Activated gamma-delta T cell treated with anti-CD3 and anti-CD28 coated beads, Interleukin-2, amount 50 U/mL, for 16 hours (primary cell): ENCODE measurements at regions not wholly inside any gene's neighbourhood (a gene's known extent, or its start where the extent isn't known, plus 50 kb on each side); places are given as distances from the start of the nearest gene placed in this dataset.

ENCODE experiments used
- DNase-seq: peaks from one replicate; pipeline ENCODE4 v3.0.0-alpha.2; 2020; ENCODE audit warnings: low read depth

DNA sequence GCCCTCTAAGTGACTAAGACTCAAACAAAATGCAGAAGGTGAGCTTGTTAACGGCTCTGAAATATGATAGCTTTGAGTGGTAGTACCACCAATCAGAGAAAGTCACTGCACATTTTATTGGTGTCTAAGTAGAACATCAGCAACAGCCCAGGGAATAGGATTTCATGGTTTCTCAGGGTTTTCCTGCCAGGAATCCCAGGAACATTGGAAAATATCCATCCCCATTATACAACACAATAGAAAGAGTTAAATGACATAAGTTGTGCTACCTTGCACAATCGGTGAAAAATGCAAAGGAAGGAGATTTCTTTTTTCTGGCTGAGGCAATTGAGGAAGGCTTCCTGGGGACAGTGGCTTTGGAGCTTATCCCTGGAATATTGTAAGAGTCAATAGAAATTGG lies 283.1 kb downstream of the HLX start:
- no peak for DNase-seq

DNA sequence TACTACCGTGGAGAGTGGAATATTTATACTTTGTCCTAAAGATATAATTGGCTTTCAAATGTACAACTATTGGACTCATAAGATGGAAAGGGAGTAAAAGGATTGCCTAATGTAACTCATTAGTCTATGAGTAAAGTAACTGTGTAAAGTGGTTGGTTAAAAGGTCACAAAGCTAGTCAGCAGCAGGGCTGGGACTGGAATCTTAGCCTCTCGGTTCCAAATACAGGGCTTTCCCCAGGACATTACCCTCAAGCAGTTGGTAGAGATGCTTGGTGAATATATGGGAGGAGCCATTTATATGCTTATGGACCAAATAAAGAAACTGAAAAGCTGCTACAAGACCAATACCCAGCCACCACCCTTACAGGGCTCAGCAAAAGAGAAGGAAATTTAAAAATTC lies 283.7 kb downstream of the HLX start:
- DNase-seq = no peak

DNA sequence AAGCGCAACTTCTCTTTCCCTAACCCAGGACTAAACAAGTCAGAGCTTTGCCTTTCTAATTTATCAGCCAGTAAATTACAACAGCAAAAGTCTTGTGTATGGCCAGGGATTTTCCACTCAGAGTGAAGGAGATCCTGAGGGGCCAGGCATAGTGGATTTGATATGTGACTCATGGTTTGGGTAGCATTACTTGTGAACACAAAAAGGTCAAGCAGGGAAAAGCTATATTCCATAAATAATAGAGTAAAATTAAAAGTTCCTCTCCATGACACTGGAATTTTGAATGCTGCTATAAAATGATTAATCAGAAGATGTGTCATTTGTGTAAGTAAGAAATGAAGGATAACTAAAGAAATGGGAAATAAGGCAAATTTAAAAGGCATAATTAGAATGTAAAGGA lies 284.8 kb downstream of the HLX start:
- DNase-seq = no peak

DNA sequence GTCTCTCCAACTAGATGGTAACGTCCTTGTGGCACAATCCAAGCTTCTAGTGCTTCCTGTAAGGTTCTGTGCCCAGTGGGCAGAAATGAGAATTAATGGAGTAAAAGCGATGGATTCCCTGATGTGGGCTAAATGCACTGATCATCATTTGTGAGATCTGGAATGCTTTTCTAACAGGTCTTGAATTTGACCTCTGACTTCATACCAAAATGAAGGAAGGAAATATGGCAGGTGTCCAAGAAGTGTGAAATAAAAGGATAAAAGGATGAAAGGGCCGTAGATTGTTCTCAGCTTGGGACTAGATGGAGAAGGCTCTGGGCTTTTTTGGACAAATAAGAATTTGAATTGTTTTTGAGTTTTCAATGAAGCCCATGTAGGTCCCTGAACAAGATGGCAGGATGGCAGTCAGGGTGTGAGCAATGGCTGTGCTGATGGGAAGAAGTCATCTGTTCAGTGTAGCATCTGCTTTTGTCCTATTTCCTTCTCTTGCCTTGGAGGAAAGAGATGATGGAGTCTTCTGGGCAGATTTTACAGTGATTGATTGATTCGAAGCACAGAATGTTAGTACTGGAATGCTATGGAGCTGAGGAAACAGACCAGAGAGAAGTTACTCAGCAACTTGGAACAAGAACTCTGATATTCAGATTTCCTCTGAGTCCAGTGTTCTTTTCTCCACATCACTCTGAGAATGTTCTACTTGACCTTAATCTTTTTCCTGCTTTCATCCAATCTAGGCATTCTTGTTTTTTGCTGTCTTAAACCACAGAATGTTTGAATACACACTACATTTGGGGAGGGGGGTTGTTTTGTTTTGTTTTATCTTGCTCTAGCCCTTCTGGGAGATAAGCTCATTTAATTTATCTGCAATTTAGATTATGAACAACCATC lies 286.0 kb downstream of the HLX start:
- DNase-seq = no peak

DNA sequence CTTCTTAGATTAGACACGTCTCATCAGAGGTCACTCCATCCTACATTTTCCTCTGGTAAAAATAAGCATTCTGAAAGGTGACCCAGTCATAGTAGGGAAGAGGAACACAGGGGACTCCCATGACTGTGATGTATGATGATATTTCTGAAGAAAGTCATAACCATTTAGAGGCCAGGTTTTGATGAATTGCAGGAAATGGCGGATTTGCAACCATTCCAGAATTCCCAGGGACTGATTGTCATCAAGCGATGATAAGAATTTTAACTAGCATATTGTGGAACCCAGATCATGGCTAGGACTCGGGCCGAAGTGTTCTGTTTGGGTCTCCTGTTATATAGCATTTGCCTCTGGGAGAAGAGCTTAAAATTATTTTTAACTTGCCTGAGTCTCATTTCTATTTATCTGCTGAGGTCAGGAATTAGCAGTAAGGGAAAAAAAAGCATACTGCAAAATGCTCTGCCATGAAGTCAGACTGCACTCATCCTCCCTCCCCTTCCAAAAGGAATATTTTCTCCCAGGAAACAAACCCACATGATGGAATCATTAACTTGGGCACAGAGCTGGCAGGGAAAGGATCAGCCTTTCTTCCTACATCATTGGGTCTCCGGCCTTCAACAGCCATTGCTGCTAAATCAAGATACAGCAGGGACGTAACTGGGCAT lies 286.7 kb downstream of the HLX start:
- DNase-seq = no peak

DNA sequence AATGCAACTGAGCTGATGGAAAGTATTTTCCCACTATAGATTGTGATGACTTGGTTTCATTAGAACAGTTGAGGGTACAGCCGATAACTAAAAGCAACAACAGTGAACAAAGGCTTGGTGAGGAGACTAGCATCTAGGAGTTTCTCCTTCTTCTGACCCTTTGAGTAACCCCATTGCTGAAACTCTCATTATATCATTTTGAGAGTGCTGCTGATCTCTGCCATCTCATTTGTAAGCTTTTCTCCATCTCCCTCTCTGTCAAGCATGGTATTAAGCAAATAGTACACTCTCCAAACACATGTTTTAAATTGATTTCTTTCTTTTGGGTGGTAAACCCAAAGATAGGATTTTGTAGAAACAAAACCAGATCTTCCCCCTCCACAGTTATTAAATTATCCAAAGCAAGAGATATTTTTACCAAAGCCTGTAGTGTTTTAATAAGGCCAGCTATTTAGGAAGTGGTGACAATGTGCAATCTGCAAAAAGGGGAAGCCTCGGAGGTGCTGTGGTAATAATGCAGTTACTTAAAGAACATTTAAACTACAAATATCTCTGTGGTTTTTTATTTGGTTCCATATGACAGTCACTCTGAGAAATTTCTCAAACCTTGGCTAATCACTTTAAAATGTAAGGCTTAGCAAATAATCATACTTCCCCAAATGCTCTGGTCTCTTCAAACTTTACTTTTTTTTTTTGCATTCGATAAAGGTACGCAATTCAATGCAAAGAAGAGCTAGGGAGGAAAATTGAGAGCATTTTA lies 287.5 kb downstream of the HLX start:
- DNase-seq = no peak

DNA sequence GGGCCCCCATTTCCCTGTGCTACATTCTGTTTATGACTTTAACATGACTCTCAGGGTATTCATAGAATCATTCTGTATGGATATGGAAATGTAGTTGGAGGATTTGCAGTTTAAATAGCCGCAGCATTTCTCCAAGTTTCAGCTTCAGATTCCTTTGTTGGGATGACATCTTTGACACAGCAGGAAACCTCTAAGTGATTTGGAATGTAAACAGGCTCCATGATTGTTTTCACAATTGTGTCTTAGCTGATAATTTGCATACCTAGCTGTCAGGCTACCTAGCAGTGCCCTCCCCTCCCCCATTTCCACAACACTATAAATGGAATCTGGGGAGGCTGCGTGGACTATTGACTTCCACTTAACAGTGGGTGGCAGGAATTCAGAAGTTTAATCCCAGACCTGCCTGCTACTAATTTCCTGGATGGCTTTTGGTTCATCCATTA lies 290.2 kb downstream of the HLX start:
- DNase-seq = no peak

DNA sequence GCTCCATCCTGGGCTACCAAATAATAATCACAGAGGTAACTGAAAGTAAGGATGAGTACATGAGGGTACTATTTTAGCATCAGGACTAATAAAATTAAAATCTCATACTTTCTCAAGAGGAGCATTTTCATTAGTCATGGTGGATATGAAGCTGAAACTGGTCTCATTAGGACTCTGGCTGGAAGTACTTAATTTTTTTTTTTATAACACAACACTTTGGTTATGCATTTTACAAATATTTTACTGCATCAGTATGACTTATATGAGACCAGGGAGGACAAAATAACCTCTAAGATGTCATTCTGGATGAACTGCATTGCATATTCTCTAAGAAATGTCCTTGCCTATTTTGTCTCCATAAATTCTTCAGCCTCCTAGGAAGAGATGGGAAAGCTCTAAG lies 290.9 kb downstream of the HLX start:
- no peak for DNase-seq

DNA sequence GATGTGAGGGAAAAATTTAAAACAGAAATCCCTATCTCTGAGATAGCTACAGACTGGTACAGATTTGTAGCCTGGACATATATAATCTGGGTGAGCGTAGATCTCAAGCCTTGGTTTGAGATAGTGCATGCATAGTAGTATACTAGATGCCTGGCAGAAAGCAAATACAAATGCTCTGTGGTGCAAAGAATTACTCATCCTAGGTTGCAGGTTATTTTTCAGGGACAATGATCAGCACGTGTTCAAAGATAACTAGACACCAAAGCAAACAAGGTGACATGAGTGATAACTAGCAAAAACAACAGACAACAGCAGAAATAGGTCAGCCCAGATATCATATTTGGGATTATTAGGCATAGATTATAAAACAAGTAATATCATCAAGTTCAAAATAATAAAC lies 292.5 kb downstream of the HLX start:
- no peak for DNase-seq

DNA sequence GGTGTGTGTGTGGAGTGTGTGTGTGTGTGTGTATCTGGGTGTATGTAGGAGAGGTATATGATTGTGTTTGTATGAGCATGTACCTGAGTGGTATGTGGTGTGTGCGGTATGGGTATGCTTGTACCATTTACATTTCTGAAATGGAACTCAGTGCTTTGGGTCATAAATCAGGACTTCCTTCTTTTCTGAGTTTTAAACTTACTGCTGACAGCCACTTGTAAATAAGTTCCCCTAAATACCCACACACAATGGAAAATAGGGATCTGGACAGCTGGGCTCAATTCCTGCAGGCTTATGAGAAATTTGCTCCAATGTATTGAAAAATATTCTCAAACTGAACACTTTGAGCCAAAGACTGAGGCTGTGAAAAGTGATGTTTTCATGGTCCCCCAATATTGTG lies 293.6 kb downstream of the HLX start:
- DNase-seq = no peak

DNA sequence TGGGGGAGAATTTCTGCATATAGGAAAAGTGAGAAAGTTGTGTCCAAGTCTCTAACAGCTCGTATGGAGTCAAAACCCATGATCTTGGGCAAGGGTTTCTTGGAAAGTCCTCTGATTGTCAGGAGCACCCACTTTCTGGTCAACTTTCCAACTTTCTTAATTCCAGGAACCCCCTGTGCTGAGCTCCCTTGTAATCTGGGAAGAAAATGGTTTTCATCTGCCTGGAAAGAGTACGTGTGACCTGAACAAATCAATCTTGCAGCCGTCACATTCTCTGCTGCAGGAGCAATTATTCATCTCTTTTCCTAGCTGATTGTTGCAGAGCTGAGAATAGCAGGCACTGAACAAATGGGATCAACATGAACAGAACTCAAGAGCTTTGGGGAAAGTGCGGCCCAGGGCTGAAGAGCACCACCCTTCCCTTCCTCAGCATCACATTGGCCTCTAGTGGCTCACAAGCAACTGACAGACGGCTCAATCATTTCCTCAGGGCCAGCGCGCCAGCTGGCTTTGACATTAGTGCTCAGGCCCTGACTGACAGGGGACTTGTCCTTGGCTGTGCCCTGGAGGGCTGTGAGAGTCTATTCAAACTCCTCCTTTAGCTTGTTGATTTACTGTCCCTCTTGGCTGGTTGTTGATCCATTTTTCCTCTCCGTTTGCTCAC lies 295.2 kb downstream of the HLX start:
- no peak for DNase-seq

DNA sequence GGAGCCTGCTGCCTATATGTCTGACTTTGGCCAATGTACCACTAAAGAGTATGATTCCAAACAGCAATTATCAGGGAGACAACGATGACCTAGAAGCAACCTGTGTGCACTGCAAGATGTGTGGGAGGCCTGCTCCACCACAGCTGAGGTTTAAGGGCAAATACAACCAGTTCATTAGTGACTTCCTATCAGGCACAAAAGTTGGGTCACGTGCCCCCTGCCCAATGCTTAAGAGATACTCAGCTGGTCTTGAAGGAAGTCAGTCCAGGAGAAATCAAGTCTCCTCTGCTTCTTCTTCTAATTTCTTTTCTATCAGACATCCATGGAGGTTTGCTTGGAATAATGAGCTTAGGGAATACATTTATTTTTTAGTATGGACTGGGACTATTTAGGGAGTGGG lies 296.0 kb downstream of the HLX start:
- no peak for DNase-seq

DNA sequence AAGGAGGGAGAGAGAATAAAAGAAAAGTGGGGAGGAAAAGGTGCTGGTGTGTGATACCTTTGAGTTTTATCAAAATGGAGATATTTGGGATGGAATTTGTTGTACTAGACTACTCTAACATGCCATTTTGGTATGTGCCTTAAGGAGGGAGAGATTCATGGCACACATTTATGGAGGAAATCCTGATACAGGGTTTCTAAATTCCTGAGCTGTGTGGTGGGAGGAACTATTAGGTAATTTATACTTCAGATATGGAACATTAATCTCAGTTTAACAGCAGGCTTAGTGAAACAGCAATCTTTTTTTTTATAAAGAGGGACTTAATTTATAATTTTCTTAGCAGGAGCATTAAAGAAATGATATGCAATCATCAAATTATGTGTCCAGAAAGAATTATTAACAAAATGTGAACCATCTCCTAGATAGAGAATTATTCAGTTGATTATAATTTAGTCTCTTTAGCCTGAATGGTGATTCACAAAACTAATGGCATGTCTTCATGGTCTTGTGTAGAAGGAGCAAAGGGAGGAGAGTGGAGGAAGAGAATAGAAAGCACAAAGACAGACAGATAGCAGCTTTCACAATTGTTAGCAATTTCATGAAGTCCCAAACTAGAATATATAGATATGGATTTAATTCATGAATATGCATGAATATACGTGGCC lies 301.6 kb downstream of the HLX start:
- no peak for DNase-seq

DNA sequence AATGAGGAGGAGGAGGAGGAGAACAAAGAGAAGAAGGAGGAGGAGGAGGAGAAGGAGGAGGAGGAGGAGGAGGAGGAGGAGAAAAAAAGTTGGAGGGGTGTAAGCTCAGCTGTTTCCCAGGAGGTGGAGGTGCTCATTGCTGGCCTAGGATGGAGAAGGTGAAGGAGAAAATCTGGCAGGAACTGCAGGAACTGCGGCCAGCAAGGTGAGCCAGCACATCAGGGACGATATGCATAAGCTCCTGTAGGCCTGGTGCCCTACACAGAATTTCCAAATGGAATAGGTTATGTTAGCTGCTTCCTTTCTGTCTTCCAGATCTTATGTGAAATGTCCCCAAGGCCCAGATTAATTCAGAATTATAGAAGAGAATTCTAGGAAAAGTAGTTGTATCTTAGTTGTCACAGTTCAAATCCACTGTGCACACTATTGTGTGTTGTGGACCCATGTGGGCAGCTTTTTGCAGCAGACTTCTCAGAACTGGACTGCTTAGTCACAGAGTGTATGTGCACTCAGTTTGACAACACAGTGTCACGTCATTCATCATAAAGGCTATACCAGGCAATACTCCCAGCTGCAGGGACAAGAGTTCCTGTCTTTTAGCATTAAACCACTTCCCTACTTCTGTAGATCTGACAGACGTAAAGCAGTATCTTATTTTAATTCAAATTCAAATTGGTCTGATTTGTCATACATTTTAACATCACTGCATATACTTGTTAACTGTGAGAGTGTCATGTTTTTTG lies 303.7 kb downstream of the HLX start:
- no peak for DNase-seq

DNA sequence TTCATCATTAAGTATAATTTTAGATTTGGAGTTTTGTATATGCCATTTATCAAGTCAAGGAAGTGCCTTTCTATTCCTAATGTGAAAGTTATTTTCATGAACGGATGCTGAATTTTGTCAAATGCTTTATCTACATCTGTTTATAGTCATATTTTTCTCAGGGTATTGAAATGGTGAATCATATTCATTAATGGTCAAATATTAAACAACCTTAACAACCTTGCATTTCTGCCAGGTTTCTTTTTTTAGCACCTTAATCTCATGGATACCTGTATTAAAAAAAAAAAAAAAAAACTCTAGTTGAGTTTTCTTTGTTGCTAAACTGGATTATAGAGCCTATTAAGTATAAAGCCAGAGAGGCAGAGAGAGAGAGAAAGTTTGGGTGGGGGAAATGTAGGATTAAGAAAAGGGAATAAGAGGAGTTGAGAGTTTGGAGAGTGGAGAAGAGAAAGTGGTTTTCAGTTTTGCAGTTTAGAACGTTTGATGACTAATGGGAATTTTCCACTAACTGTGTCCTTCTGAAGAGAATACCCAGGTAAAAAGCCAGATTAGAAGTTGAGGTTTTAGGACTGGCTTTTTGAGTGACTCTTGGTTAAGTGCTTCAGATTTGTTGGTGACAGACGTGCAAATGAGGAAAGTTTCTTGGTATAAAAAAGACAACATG lies 305.0 kb downstream of the HLX start:
- no peak for DNase-seq

DNA sequence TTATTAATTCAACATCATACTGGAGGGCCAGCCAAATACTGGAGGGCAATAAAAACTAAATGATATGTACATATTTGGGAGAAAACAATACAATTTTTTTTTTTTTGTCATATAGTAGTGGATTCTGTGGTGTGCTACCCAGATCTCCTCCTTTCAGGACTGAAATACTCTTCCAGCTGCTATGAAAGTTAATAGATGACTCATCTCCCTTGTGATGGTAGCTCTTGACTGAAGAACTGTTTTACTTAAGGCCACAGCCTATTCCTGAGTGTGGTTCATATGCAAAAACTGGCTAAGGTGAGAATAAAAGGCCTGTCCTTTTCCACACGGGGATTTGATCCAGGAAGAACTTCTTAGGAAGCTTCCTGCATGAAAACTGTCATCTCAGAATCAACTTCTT lies 307.9 kb downstream of the HLX start:
- no peak for DNase-seq

DNA sequence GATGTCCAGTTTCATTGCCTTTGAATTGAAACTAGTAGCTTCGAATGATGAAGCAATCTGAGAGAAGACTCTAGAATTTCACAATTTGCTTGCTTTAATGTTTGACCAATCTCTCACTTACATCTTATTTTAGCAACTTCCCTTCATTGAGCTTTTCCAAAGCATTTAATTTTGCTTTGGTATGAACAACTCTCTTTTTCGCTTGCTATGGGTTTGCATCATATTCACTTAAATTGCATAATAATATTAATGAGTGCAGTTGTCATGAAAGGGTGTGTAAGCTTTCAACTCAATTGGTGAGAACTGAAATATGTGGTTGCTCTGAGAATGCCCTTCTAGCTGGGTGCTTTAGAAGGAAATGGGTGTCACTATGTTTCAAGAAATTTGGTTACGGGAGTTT lies 309.2 kb downstream of the HLX start:
- DNase-seq = no peak

DNA sequence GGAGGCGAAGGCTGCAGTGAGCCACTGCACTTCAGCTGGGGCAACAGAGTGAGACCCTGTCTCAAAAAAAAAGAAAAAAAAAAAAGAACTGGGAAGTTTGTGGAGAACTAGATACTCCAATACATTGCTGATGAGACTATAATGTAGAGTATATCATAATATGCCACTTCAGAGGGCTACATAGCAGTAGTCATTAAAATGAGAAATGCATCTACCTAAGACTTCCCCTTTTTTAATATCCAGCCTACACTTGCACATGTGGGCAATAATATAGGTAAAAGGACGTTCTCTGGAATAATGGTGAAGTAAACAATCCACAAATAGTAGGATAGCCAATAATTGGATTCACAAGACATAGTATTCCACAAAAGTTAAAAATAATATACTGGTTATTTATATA lies 311.0 kb downstream of the HLX start:
- no peak for DNase-seq

DNA sequence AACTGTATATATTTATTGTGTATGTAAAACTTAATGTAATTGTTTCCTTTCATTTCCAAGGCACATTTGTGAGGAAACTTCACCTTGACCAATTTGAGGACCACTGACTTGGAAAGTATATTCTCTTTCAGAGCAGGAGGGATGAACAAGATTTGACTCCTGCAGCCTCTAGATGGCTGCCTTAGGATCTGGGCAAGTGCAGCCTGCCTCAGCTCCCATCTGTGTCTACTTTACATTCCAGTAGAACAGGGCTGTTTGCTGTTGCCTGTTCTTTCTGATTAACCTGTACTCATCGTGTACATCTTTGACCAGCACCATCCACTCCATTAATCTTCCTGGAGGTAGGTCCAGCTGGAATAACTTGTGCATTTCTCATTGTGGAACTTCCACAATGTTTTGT lies 312.8 kb downstream of the HLX start:
- no peak for DNase-seq

DNA sequence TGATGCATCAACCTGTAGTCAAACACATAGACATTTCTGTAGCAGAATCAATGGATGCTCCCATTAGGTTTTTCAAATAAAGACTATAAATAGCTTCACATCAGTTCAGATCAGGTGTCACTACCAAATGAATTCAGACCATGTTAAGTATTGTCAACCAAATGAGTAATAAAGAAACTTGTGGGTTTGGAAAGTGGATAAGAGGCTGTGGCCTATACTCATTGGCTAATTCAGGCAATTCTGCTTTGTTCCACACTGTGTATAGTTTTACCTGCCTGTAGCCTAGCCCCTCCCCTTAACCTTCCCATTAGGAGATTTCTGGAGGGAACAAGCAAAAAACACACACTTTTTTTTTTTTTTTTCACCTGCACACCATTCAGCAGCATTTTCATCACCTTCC lies 321.2 kb downstream of the HLX start:
- DNase-seq = no peak

DNA sequence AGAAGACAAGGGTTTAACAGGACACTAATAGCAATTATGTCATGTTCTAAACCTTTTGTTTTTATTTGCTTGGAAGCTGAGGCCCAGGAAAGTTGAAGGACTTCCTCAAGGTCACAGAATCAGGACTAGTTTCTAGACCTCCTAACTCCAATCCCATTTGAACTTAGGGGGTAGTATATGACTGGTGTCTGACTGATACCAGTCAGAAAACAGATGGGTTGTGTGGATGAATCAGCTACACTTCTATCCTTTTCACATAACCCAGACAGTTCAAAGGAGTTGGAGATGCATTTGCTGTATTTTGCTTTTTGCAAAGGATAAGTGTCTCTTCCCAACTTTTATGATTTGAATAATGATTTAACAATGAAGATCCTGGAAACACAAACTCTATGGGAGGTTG lies 322.5 kb downstream of the HLX start:
- no peak for DNase-seq
